GM19463 (cell line): ENCODE measurements at regions not wholly inside any gene's neighbourhood (a gene's known extent, or its start where the extent isn't known, plus 50 kb on each side); places are given as distances from the start of the nearest gene placed in this dataset.

Experiments
- ATAC-seq: cut with Tn5 transposase; IDR thresholded peaks from one replicate; pipeline ENCODE4 v1.9.1; 2021; ENCODE audit warnings: mild to moderate bottlenecking, moderate library complexity; ENCODE audit not compliant: unreplicated experiment

GRCh38 chr10:76666891-76667290, 970.7 kb downstream of the KCNMA1 start:
- no peak for ATAC-seq

- no peak for ATAC-seq
Observed at GRCh38 chr10:76665029-76665428, 972.6 kb downstream of the KCNMA1 start.

- ATAC-seq = no peak
Observed at GRCh38 chr10:76657337-76658012, 980.1 kb downstream of the KCNMA1 start.

GRCh38 chr10:76651154-76651553, 986.5 kb downstream of the KCNMA1 start:
- no peak for ATAC-seq

GRCh38 chr10:76649723-76650127, 987.9 kb downstream of the KCNMA1 start:
- no peak for ATAC-seq

- no peak for ATAC-seq
Observed at GRCh38 chr10:76649254-76649653, 988.4 kb downstream of the KCNMA1 start.

GRCh38 chr10:76647301-76647700, 990.3 kb downstream of the KCNMA1 start:
- ATAC-seq = no peak

- no peak for ATAC-seq
Observed at GRCh38 chr10:76645341-76645740, 992.3 kb downstream of the KCNMA1 start.

- no peak for ATAC-seq
Observed at GRCh38 chr10:76644476-76644875, 993.1 kb downstream of the KCNMA1 start.

GRCh38 chr10:76643511-76643911, 994.1 kb downstream of the KCNMA1 start:
- ATAC-seq = no peak

GRCh38 chr10:76642358-76642757, 995.2 kb downstream of the KCNMA1 start:
- no peak for ATAC-seq

GRCh38 chr10:76641215-76641614, 996.4 kb downstream of the KCNMA1 start:
- no peak for ATAC-seq

- ATAC-seq = no peak
Observed at GRCh38 chr10:76640806-76641205, 996.8 kb downstream of the KCNMA1 start.

- no peak for ATAC-seq
Observed at GRCh38 chr10:76632767-76633051, 1004.9 kb downstream of the KCNMA1 start.

GRCh38 chr10:76631884-76632766, 1005.5 kb downstream of the KCNMA1 start:
- no peak for ATAC-seq

GRCh38 chr10:76631036-76631670, 1006.5 kb downstream of the KCNMA1 start:
- no peak for ATAC-seq

GRCh38 chr10:76628801-76629200, 1008.8 kb downstream of the KCNMA1 start:
- ATAC-seq = no peak

- ATAC-seq = no peak
Observed at GRCh38 chr10:76626386-76626785, 1011.2 kb downstream of the KCNMA1 start.

- peak; percentile 79 for ATAC-seq
Observed at GRCh38 chr10:76624470-76624869, 1013.1 kb downstream of the KCNMA1 start.

GRCh38 chr10:76621886-76622620, 1015.6 kb downstream of the KCNMA1 start:
- no peak for ATAC-seq

GRCh38 chr10:76618641-76619040, 1019.0 kb downstream of the KCNMA1 start:
- no peak for ATAC-seq
